Esophagus muscularis mucosa (tissue), 3 donors: ENCODE measurements at regions not wholly inside any gene's neighbourhood (a gene's known extent, or its start where the extent isn't known, plus 50 kb on each side); places are given as distances from the start of the nearest gene placed in this dataset.

Experiments used
- CTCF ChIP-seq, 3 experiments: fragments of 200-600 bp in 2 of 3; fragments of 450-650 bp in 1 of 3; sonication (generic) in 2 of 3; IDR thresholded peaks; one replicate each; pipeline ENCODE4 v1.5.1; 2017 to 2019; ENCODE audit warnings: antibody characterized with exemption in 3 of 3, mild to moderate bottlenecking in 2 of 3, moderate library complexity in 1 of 3
- POLR2A ChIP-seq: fragments of 450-650 bp; IDR thresholded peaks from one replicate; pipeline ENCODE4 v1.6.1; 2017; ENCODE audit warnings: antibody characterized with exemption, moderate library complexity, mild to moderate bottlenecking, low read depth

DNA sequence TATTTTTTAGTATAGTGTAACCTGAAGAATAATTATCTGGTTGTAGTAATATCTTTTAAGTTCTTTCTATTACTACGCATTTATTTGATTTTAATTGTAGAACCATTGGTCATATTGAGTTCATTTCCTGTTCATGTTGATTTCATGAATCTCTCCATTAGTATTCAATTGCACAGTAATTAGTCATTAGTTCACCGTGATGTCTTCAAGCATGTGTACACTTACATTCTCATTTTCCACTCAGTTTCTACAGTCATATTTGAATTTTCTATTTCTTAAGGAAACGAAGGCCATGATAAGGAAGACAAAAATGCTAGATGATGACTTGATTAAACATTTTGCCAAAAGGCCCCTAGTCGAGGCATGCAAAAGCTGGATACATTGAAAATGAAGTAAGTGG lies 333.7 kb upstream of the FANCL start:
- TF ChIP-seq POLR2A (no peak), CTCF (IDR thresholded peaks at IDR 0.05) (no peak)
